Vagina (tissue), 2 donors: ENCODE measurements at regions not wholly inside any gene's neighbourhood (a gene's known extent, or its start where the extent isn't known, plus 50 kb on each side); places are given as distances from the start of the nearest gene placed in this dataset.

Experiments
- POLR2A ChIP-seq, 2 donors: fragments of 450-650 bp; IDR thresholded peaks; one replicate each; pipeline ENCODE4 v1.6.1; 2017; ENCODE audit warnings: antibody characterized with exemption in 2 of 2, mild to moderate bottlenecking in 2 of 2, moderate library complexity in 2 of 2
- TF ChIP-seq, protein P1 (sequence below), 3 experiments: fragments of 450-650 bp in 2 of 3; fragments of 200-600 bp in 1 of 3; sonication (generic) in 1 of 3; IDR thresholded peaks; one replicate each; pipeline ENCODE4 v1.5.1; 2017 to 2019; ENCODE audit warnings: antibody characterized with exemption in 3 of 3, mild to moderate bottlenecking in 2 of 3, moderate library complexity in 2 of 3

DNA sequence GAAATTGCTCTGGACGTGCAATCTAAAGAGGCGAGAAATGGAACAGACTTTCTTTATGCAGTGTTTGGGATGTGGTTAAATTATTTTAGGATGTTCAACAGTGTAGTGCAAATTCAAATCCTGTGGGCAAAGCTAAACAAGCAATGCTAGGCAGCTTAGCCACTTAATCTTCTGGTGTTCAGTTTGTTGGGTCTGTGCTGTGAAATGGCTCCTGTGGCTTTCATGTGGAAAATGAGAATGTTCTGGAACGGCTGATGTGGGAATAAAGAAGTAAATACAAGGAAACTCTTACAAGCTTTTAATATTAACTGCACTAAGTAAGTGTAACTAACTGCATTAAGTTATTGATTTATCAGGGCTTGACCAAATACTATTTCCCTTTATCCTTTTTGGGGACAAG lies 766.6 kb downstream of the ADGRL2 start:
- TF ChIP-seq POLR2A (IDR thresholded peaks at IDR 0.05) = no peak
- TF ChIP-seq, protein P1, sequence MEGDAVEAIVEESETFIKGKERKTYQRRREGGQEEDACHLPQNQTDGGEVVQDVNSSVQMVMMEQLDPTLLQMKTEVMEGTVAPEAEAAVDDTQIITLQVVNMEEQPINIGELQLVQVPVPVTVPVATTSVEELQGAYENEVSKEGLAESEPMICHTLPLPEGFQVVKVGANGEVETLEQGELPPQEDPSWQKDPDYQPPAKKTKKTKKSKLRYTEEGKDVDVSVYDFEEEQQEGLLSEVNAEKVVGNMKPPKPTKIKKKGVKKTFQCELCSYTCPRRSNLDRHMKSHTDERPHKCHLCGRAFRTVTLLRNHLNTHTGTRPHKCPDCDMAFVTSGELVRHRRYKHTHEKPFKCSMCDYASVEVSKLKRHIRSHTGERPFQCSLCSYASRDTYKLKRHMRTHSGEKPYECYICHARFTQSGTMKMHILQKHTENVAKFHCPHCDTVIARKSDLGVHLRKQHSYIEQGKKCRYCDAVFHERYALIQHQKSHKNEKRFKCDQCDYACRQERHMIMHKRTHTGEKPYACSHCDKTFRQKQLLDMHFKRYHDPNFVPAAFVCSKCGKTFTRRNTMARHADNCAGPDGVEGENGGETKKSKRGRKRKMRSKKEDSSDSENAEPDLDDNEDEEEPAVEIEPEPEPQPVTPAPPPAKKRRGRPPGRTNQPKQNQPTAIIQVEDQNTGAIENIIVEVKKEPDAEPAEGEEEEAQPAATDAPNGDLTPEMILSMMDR (IDR thresholded peaks at IDR 0.05) = no peak
